Endodermal cell (in vitro differentiated cells): ENCODE measurements at regions not wholly inside any gene's neighbourhood (a gene's known extent, or its start where the extent isn't known, plus 50 kb on each side); places are given as distances from the start of the nearest gene placed in this dataset.
A peak's percentile ranks its signal among the peaks of the same experiment; 100 is the strongest.

Experiments used
- DNase-seq: peaks from one replicate; pipeline ENCODE4 v3.0.0-alpha.2; 2017
- H3K27ac ChIP-seq: 2 replicates; pipeline ENCODE4 v1.5.1; 2013; ENCODE audit warnings: mild to moderate bottlenecking, low read depth, low read length, moderate library complexity
- H3K27me3 ChIP-seq: 2 replicates; pipeline ENCODE4 v1.6.1; 2013; ENCODE audit warnings: mild to moderate bottlenecking, low read length, moderate library complexity; ENCODE audit not compliant: insufficient read depth, control insufficient read depth, poor library complexity, severe bottlenecking
- H3K36me3 ChIP-seq: 2 replicates; pipeline ENCODE4 v1.7.0; 2013; ENCODE audit warnings: mild to moderate bottlenecking, low read length, moderate library complexity; ENCODE audit not compliant: control insufficient read depth, insufficient read depth
- H3K4me1 ChIP-seq: one replicate; pipeline ENCODE4 v1.7.0; 2013; ENCODE audit warnings: low read length; ENCODE audit not compliant: control insufficient read depth, insufficient read depth
- H3K4me3 ChIP-seq: 2 replicates; pipeline ENCODE4 v1.5.1; 2013; ENCODE audit warnings: mild to moderate bottlenecking, low read length, moderate library complexity
- H3K9ac ChIP-seq: 2 replicates; pipeline ENCODE4 v1.6.1; 2013; ENCODE audit warnings: mild to moderate bottlenecking, low read length, moderate library complexity; ENCODE audit not compliant: poor library complexity, severe bottlenecking; ENCODE audit errors: extremely low read depth
- H3K9me3 ChIP-seq: 2 replicates; pipeline ENCODE4 v1.6.1; 2013; ENCODE audit warnings: mild to moderate bottlenecking, low read length, moderate library complexity; ENCODE audit not compliant: control insufficient read depth
- H3K27ac Mint-ChIP-seq: 2 replicates; pipeline ENCODE4 v1.8.0; 2020; ENCODE audit warnings: mixed read lengths
- H3K27me3 Mint-ChIP-seq: 2 replicates; pipeline ENCODE4 v1.8.0; 2021; ENCODE audit warnings: mild to moderate bottlenecking, mixed read lengths; ENCODE audit not compliant: insufficient read depth
- H3K36me3 Mint-ChIP-seq: 2 replicates; pipeline ENCODE4 v1.8.0; 2020; ENCODE audit warnings: low read depth, mixed read lengths
- H3K4me1 Mint-ChIP-seq: 2 replicates; pipeline ENCODE4 v1.8.0; 2020; ENCODE audit warnings: mixed read lengths
- H3K4me3 Mint-ChIP-seq: 2 replicates; pipeline ENCODE4 v1.8.0; 2020; ENCODE audit warnings: mild to moderate bottlenecking, moderate library complexity, mixed read lengths
- H3K9me3 Mint-ChIP-seq: 2 replicates; pipeline ENCODE4 v1.8.0; 2020; ENCODE audit warnings: mild to moderate bottlenecking, mixed read lengths
- WGBS, 2 experiments: methylation state at CpG; one replicate each; pipeline versions ENCODE4 v1.1.5 to v1.1.7; 2013; ENCODE audit warnings: missing lambda C conversion rate in 2 of 2, mixed read lengths in 1 of 2; ENCODE audit not compliant: insufficient coverage in 1 of 2, insufficient read length in 1 of 2; 5-methylcytosine and 5-hydroxymethylcytosine counted together
- TF ChIP-seq, protein P1 (sequence below): fragments of 200-600 bp; sonication (generic); conservative IDR thresholded peaks from 2 replicates; pipeline ENCODE4 v1.5.0; 2021; ENCODE audit warnings: antibody characterized with exemption, mild to moderate bottlenecking

DNA sequence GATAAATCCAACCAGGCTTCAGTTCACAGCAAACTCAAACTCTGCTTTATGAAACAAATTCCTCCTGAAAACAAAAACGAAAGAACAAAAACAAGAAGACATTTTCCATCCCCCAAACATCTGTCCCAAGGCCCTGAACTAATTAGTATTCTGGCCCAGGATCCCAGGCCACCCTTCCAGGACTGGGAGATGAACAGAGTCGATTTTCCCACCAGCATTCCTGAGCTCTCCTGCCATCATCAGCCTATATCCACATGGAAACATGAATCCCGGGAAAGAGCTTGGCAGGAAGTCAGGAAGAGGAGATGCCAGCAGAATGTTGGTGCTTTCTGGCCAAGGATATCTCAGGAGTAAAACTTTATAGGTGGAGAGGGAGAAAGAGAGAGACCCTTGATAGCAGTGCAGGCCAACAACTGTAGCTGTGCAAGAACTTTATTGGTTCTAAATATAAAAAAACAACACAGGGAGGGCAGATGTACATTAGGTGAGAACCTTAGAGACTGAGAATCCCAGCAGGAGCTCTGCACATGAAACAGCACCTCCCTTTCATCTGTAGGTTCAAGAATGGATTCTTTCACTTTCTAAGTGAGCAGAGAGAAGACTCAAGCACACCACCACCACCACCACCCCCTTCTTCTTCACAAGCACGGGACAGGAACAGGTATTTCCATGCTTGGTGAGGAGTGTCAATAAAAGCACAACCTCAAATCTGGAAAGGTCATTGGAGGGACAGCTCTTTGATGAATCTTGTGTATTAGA, 190.7 kb upstream of the TAS2R1 start:
- H3K4me1 Mint-ChIP-seq = peaks cover 11% of the 10 kb centered on the region
- H3K4me1 ChIP-seq = peaks cover 8% of the 10 kb centered on the region
- TF ChIP-seq, protein P1, sequence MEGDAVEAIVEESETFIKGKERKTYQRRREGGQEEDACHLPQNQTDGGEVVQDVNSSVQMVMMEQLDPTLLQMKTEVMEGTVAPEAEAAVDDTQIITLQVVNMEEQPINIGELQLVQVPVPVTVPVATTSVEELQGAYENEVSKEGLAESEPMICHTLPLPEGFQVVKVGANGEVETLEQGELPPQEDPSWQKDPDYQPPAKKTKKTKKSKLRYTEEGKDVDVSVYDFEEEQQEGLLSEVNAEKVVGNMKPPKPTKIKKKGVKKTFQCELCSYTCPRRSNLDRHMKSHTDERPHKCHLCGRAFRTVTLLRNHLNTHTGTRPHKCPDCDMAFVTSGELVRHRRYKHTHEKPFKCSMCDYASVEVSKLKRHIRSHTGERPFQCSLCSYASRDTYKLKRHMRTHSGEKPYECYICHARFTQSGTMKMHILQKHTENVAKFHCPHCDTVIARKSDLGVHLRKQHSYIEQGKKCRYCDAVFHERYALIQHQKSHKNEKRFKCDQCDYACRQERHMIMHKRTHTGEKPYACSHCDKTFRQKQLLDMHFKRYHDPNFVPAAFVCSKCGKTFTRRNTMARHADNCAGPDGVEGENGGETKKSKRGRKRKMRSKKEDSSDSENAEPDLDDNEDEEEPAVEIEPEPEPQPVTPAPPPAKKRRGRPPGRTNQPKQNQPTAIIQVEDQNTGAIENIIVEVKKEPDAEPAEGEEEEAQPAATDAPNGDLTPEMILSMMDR = no peak
- no peak overlapping the region for H3K4me3 Mint-ChIP-seq
- H3K36me3 Mint-ChIP-seq = no peaks in the 10 kb centered on the region
- H3K9me3 ChIP-seq = peaks cover 9% of the 10 kb centered on the region
- peak overlapping the region; percentile 6 for H3K27ac Mint-ChIP-seq
- DNase-seq = no peak
- H3K27ac ChIP-seq = no peak overlapping the region
- 84% methylated on average over 4 of the region's 4 CpGs; no CpG with 5 or more reads in 1 of the 2 experiments for WGBS, 2 experiments
- no peaks in the 10 kb centered on the region for H3K27me3 ChIP-seq
- H3K36me3 ChIP-seq = no peaks in the 10 kb centered on the region
- peaks cover 7% of the 10 kb centered on the region for H3K9me3 Mint-ChIP-seq
- H3K4me3 ChIP-seq = no peak overlapping the region
- H3K9ac ChIP-seq = no peak overlapping the region
- no peaks in the 10 kb centered on the region for H3K27me3 Mint-ChIP-seq

DNA sequence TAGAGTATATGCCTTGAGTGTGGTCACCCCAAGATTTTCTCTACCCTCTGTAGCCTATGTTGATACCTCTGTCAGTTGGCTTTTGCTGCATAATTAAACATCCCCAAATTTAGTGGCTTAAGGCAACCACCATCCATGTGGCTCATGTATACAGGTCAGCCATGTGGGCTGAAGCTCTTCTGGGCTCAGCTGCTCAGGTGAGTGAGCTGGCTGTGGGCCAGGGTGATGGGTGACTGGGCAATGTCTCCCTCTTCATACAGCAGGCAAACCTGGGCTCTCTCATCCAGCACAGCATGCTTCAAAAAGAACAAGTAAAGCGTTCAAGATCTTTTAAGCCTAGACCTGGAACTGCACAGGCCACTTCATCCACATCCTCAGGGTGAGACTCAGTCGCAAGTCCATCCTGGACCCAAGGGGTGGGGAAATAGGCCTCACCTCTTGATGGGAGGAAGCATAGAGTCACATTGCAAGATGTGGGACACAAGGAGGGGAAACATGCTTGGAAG, 188.2 kb upstream of the TAS2R1 start:
- H3K27ac ChIP-seq = no peak overlapping the region
- no peak overlapping the region for H3K9ac ChIP-seq
- H3K4me3 Mint-ChIP-seq = no peak overlapping the region
- no peaks in the 10 kb centered on the region for H3K27me3 Mint-ChIP-seq
- no peak overlapping the region for H3K27ac Mint-ChIP-seq
- H3K4me3 ChIP-seq = no peak overlapping the region
- no peaks in the 10 kb centered on the region for H3K36me3 Mint-ChIP-seq
- DNase-seq = no peak
- H3K9me3 Mint-ChIP-seq = no peaks in the 10 kb centered on the region
- peaks cover 1% of the 10 kb centered on the region for H3K9me3 ChIP-seq
- H3K36me3 ChIP-seq = no peaks in the 10 kb centered on the region
- WGBS, 2 experiments = 95% methylated on average over 2 of the region's 2 CpGs; no CpG with 5 or more reads in 1 of the 2 experiments
- peaks cover 25% of the 10 kb centered on the region for H3K4me1 Mint-ChIP-seq
- peaks cover 21% of the 10 kb centered on the region for H3K4me1 ChIP-seq
- TF ChIP-seq, protein P1 = no peak
- H3K27me3 ChIP-seq = no peaks in the 10 kb centered on the region

DNA sequence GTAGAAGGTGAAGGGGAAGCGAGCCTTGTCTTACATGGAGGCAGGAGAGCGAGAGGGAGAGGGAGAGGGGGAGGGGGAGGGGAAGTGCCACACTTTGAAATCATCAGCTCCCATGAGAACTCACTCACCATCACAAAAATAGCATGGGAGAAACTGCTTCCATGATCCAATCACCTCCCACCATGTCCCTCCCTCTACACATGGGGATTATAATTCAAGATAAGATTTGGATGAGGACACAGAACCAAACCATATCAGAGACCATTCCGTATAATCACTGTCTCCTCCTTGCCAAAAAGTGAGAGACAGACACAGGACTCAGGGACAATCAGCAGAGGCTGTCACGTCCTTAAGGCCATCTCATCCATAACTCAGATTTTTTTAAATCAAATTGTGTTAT, 187.7 kb upstream of the TAS2R1 start:
- H3K36me3 Mint-ChIP-seq = no peaks in the 10 kb centered on the region
- H3K9me3 Mint-ChIP-seq = no peaks in the 10 kb centered on the region

More for the DNA sequence above, 187.7 kb upstream of the TAS2R1 start:
- 95 to 100% methylated on average over 1 to 3 of the region's 4 CpGs for WGBS, 2 experiments
- Histone ChIP-seq H3K4me3 (no peak overlapping the region), H3K36me3 (no peaks in the 10 kb centered on the region), H3K4me1 (peaks cover 21% of the 10 kb centered on the region), H3K27ac (no peak overlapping the region), H3K27me3 (no peaks in the 10 kb centered on the region), H3K9ac (no peak overlapping the region), H3K9me3 (peaks cover 7% of the 10 kb centered on the region)
- Mint-ChIP-seq H3K4me3 (no peak overlapping the region), H3K27ac (no peak overlapping the region), H3K4me1 (peaks cover 25% of the 10 kb centered on the region), H3K27me3 (no peaks in the 10 kb centered on the region)
- TF ChIP-seq, protein P1 = no peak
- no peak for DNase-seq
